ENCODE measurements at regions not wholly inside any gene's neighbourhood (a gene's known extent, or its start where the extent isn't known, plus 50 kb on each side); places are given as distances from the start of the nearest gene placed in this dataset.

GRCh38 chr3:139227827-139228226 lies 116.0 kb upstream of the MRPS22 start:
- no peaks in the 10 kb centered on the region for H3K9me3 ChIP-seq (ENCODE audit: control insufficient read depth, insufficient read depth, low read depth, low read length)
- H3K27ac ChIP-seq (ENCODE audit: extremely low read depth, low read depth, low read length) = no peak overlapping the region
- no peak overlapping the region for H3K4me3 ChIP-seq (ENCODE audit: low read depth, low read length)
- TF ChIP-seq GLIS1 (tag by site-specific recombination; IDR thresholded peaks at IDR 0.05) (no peak), ZNF449 (tag by site-specific recombination; IDR thresholded peaks at IDR 0.05) (peak; percentile 59)
- ChIA-PET CTCF (no interaction called here), POLR2A (no interaction called here)
- no peaks in the 10 kb centered on the region for H3K36me3 ChIP-seq (ENCODE audit: control insufficient read depth in 2 of 2, insufficient read depth in 1 of 2, low read length in 2 of 2)
- no peaks in the 10 kb centered on the region for H3K4me1 ChIP-seq (ENCODE audit: control insufficient read depth, insufficient read depth, low read length)

GRCh38 chr3:139230391-139230790 lies 113.4 kb upstream of the MRPS22 start:
- Histone ChIP-seq H3K4me3 (ENCODE audit: low read depth, low read length) (no peak overlapping the region), H3K4me1 (ENCODE audit: control insufficient read depth, insufficient read depth, low read length) (no peaks in the 10 kb centered on the region), H3K36me3 (ENCODE audit: control insufficient read depth in 2 of 2, insufficient read depth in 1 of 2, low read length in 2 of 2) (no peaks in the 10 kb centered on the region), H3K27ac (ENCODE audit: extremely low read depth, low read depth, low read length) (no peak overlapping the region), H3K9me3 (ENCODE audit: control insufficient read depth, insufficient read depth, low read depth, low read length) (no peaks in the 10 kb centered on the region)
- POLR2A ChIA-PET = no interaction called here
- TF ChIP-seq ZBTB49 (tag by site-specific recombination; IDR thresholded peaks at IDR 0.05; ENCODE audit: low read depth) (no peak), HOXA7 (CRISPR knock-in tag; IDR thresholded peaks at IDR 0.05; ENCODE audit: borderline replicate concordance) (no peak), SCRT2 (tag by site-specific recombination; IDR thresholded peaks at IDR 0.05) (no peak), MEIS1 (CRISPR knock-in tag; IDR thresholded peaks at IDR 0.05; ENCODE audit: borderline replicate concordance) (no peak), ZNF624 (tag by site-specific recombination; IDR thresholded peaks at IDR 0.05) (no peak), ZNF394 (tag by site-specific recombination; IDR thresholded peaks at IDR 0.05; ENCODE audit: borderline replicate concordance) (no peak), ZNF701 (tag by site-specific recombination; IDR thresholded peaks at IDR 0.05) (no peak)
- CTCF ChIA-PET = interaction anchor here (0.6 kb wide), 1 partner anchor 209 kb away, joined by 7 read pairs; no protein-coding TSS in a partner anchor

- ChIA-PET CTCF (no interaction called here), POLR2A (no interaction called here)
- no peaks in the 10 kb centered on the region for H3K4me1 ChIP-seq (ENCODE audit: control insufficient read depth, insufficient read depth, low read length)
- H3K4me3 ChIP-seq (ENCODE audit: low read depth, low read length) = no peak overlapping the region
- H3K9me3 ChIP-seq (ENCODE audit: control insufficient read depth, insufficient read depth, low read depth, low read length) = no peaks in the 10 kb centered on the region
- no peak overlapping the region for H3K27ac ChIP-seq (ENCODE audit: extremely low read depth, low read depth, low read length)
- TF ChIP-seq ZBTB44 (tag by site-specific recombination; IDR thresholded peaks at IDR 0.05) (no peak), SALL2 (tag by site-specific recombination; IDR thresholded peaks at IDR 0.05; ENCODE audit: borderline replicate concordance) (no peak), ZNF16 (tag by site-specific recombination; IDR thresholded peaks at IDR 0.05; ENCODE audit: low read depth) (no peak), ZNF292 (tag by site-specific recombination; IDR thresholded peaks at IDR 0.05; ENCODE audit: borderline replicate concordance, low read depth) (no peak), ZNF24 (tag by site-specific recombination; IDR thresholded peaks at IDR 0.05) (no peak), ZNF518A (tag by site-specific recombination; conservative IDR thresholded peaks at IDR 0.05; ENCODE audit: low read depth) (no peak), ZFP37 (tag by site-specific recombination; IDR thresholded peaks at IDR 0.05) (no peak), ZNF514 (tag by site-specific recombination; IDR thresholded peaks at IDR 0.05) (no peak), HOXC10 (CRISPR knock-in tag; IDR thresholded peaks at IDR 0.05) (no peak), ZFHX2 (tag by site-specific recombination; conservative IDR thresholded peaks at IDR 0.05) (no peak), ZNF48 (tag by site-specific recombination; IDR thresholded peaks at IDR 0.05) (no peak)
- H3K36me3 ChIP-seq (ENCODE audit: control insufficient read depth in 2 of 2, insufficient read depth in 1 of 2, low read length in 2 of 2) = no peaks in the 10 kb centered on the region
Measured at GRCh38 chr3:139231555-139232281, 112.1 kb upstream of the MRPS22 start.
